CD4-positive, alpha-beta T cell (primary cell): ENCODE measurements at regions not wholly inside any gene's neighbourhood (a gene's known extent, or its start where the extent isn't known, plus 50 kb on each side); places are given as distances from the start of the nearest gene placed in this dataset.

Experiments
- ATAC-seq: fragments of 200-7000 bp; cut with Tn5 transposase; one replicate; pipeline ENCODE4 v1.10.0; 2022; ENCODE audit warnings: mild to moderate bottlenecking; ENCODE audit not compliant: poor library complexity
- CTCF ChIA-PET: fragments of 350-600 bp; sonication (Branson Sonifier 250); formaldehyde crosslinking; loops from one replicate; lab custom pipeline; 2021; ENCODE audit warnings: antibody characterized with exemption, inconsistent platforms; lab: Charles Lee
- POLR2A ChIA-PET: fragments of 350-600 bp; sonication (Branson Sonifier 250); formaldehyde crosslinking; loops from one replicate; lab custom pipeline; 2021; ENCODE audit warnings: antibody characterized with exemption, inconsistent platforms; lab: Charles Lee
- DNase-seq, 14 experiments: peaks; one replicate each; pipeline ENCODE4 v3.0.0-alpha.2; 2013 to 2020; ENCODE audit warnings: mixed read lengths in 2 of 14
- H3K27ac ChIP-seq, 2 donors: one replicate each; pipeline versions ENCODE4 v1.5.1 to v1.7.0; 2013; ENCODE audit warnings: low read length in 2 of 2, low read depth in 1 of 2, mild to moderate bottlenecking in 1 of 2
- H3K27me3 ChIP-seq, 2 experiments: 1 replicate in 1 of 2; 2 replicates in 1 of 2; pipeline versions ENCODE4 v1.6.1 to v1.7.0; 2013; ENCODE audit warnings: low read length in 2 of 2, control low read depth in 1 of 2, mild to moderate bottlenecking in 1 of 2, moderate library complexity in 1 of 2; ENCODE audit not compliant: insufficient read depth in 2 of 2, control insufficient read depth in 1 of 2
- H3K36me3 ChIP-seq: one replicate; pipeline ENCODE4 v1.6.1; 2013; ENCODE audit warnings: low read length, control low read depth; ENCODE audit not compliant: insufficient read depth
- H3K4me1 ChIP-seq: one replicate; pipeline ENCODE4 v1.6.1; 2013; ENCODE audit warnings: low read length, control low read depth; ENCODE audit not compliant: insufficient read depth
- H3K4me3 ChIP-seq: one replicate; pipeline ENCODE4 v1.5.1; 2013; ENCODE audit warnings: mild to moderate bottlenecking, low read length, moderate library complexity
- H3K9me3 ChIP-seq, 2 experiments: 1 replicate in 1 of 2; 2 replicates in 1 of 2; pipeline versions ENCODE4 v1.6.1 to v1.7.0; 2013; ENCODE audit warnings: low read length in 2 of 2, mild to moderate bottlenecking in 2 of 2, control low read depth in 1 of 2, moderate library complexity in 1 of 2; ENCODE audit not compliant: control insufficient read depth in 1 of 2, insufficient read depth in 1 of 2
- H3K27ac Mint-ChIP-seq: one replicate; pipeline ENCODE4 v1.8.0; 2020; ENCODE audit warnings: mixed read lengths
- H3K27me3 Mint-ChIP-seq: one replicate; pipeline ENCODE4 v1.8.0; 2021; ENCODE audit warnings: mixed read lengths
- H3K36me3 Mint-ChIP-seq: one replicate; pipeline ENCODE4 v1.8.0; 2021; ENCODE audit warnings: low read depth, mixed read lengths
- H3K4me1 Mint-ChIP-seq: one replicate; pipeline ENCODE4 v1.8.0; 2021; ENCODE audit warnings: low read depth, mixed read lengths
- H3K4me3 Mint-ChIP-seq: one replicate; pipeline ENCODE4 v1.8.0; 2020; ENCODE audit warnings: mild to moderate bottlenecking, mixed read lengths
- H3K9me3 Mint-ChIP-seq: one replicate; pipeline ENCODE4 v1.8.0; 2020; ENCODE audit warnings: mixed read lengths
- CTCF ChIP-seq: fragments of 200-600 bp; IDR thresholded peaks from one replicate; pipeline ENCODE4 v1.8.0; 2022; ENCODE audit warnings: antibody characterized with exemption, mild to moderate bottlenecking
- intact Hi-C, 2 experiments: fragments of 100-400 bp; cut with DNase I in 1 of 2; cut with micrococcal nuclease in 1 of 2; formaldehyde crosslinking; loops; one replicate each; pipeline versions ENCODE4 v1.15.1 to v1.9.0; 2023 to 2025; cut with DNase I, micrococcal nuclease

GRCh38 chr1:184858288-184858687, 103.6 kb upstream of the EDEM3 start:
- no peak overlapping the region for H3K4me3 ChIP-seq
- Mint-ChIP-seq H3K4me1 (no peaks in the 10 kb centered on the region), H3K27ac (no peak overlapping the region), H3K9me3 (no peaks in the 10 kb centered on the region), H3K36me3 (no peaks in the 10 kb centered on the region), H3K27me3 (no peaks in the 10 kb centered on the region), H3K4me3 (no peak overlapping the region)
- POLR2A ChIA-PET = no interaction called here
- H3K4me1 ChIP-seq = no peaks in the 10 kb centered on the region
- H3K36me3 ChIP-seq = no peaks in the 10 kb centered on the region
- H3K27me3 ChIP-seq = no peaks in the 10 kb centered on the region
- ATAC-seq (no peak), DNase-seq (no peak)
- no peak overlapping the region for H3K27ac ChIP-seq
- CTCF ChIA-PET = no interaction called here
- TF ChIP-seq CTCF = no peak
- intact Hi-C loops = no loop called here
- no peaks in the 10 kb centered on the region for H3K9me3 ChIP-seq

- intact Hi-C loops = no loop called here
- H3K27me3 ChIP-seq = no peaks in the 10 kb centered on the region
- no peak overlapping the region for H3K27ac Mint-ChIP-seq
Measured at GRCh38 chr1:184854496-184855140, 100.0 kb upstream of the EDEM3 start.

GRCh38 chr1:184854036-184854435, 99.4 kb upstream of the EDEM3 start:
- ChIA-PET POLR2A (no interaction called here), CTCF (no interaction called here)
- ATAC-seq = no peak
- no peak for TF ChIP-seq CTCF
- Mint-ChIP-seq H3K27me3 (no peaks in the 10 kb centered on the region), H3K36me3 (no peaks in the 10 kb centered on the region), H3K27ac (no peak overlapping the region), H3K4me1 (no peaks in the 10 kb centered on the region), H3K9me3 (no peaks in the 10 kb centered on the region), H3K4me3 (no peak overlapping the region)
- Histone ChIP-seq H3K27me3 (no peaks in the 10 kb centered on the region), H3K27ac (no peak overlapping the region), H3K4me1 (no peaks in the 10 kb centered on the region), H3K36me3 (no peaks in the 10 kb centered on the region), H3K9me3 (no peaks in the 10 kb centered on the region), H3K4me3 (no peak overlapping the region)
- intact Hi-C loops = no loop called here
- no peak for DNase-seq

More at GRCh38 chr1:184854496-184855140, 100.0 kb upstream of the EDEM3 start:
- DNase-seq (no peak), ATAC-seq (no peak)
- Histone ChIP-seq H3K27ac (no peak overlapping the region), H3K4me1 (no peaks in the 10 kb centered on the region), H3K4me3 (no peak overlapping the region), H3K9me3 (no peaks in the 10 kb centered on the region), H3K36me3 (no peaks in the 10 kb centered on the region)
- H3K4me1 Mint-ChIP-seq = no peaks in the 10 kb centered on the region
- ChIA-PET CTCF (no interaction called here), POLR2A (no interaction called here)
- no peaks in the 10 kb centered on the region for H3K27me3 Mint-ChIP-seq
- TF ChIP-seq CTCF = no peak
- no peaks in the 10 kb centered on the region for H3K36me3 Mint-ChIP-seq
- no peak overlapping the region for H3K4me3 Mint-ChIP-seq
- H3K9me3 Mint-ChIP-seq = no peaks in the 10 kb centered on the region
